GM23338 (cell line): ENCODE measurements at regions not wholly inside any gene's neighbourhood (a gene's known extent, or its start where the extent isn't known, plus 50 kb on each side); places are given as distances from the start of the nearest gene placed in this dataset.

ENCODE experiments used
- ATAC-seq: fragments of 200-7000 bp; cut with Tn5 transposase; 3 replicates; pipeline ENCODE4 v1.9.1; 2020
- DNase-seq: peaks from one replicate; pipeline ENCODE4 v3.0.0-alpha.2; 2015; ENCODE audit warnings: low spot score
- H2AFZ ChIP-seq: fragments of 200-600 bp; sonication (generic); 2 replicates; pipeline ENCODE4 v1.8.0; 2016; ENCODE audit warnings: antibody characterized with exemption, mild to moderate bottlenecking, moderate library complexity
- H3F3A ChIP-seq: fragments of 200-600 bp; sonication (generic); replicated peaks from 2 replicates; pipeline ENCODE4 v1.8.0; 2017; ENCODE audit warnings: antibody characterized with exemption, mixed run types, low read depth
- H3K27ac ChIP-seq: fragments of 200-600 bp; sonication (generic); 2 replicates; pipeline ENCODE4 v1.6.1; 2016; ENCODE audit warnings: low read depth
- H3K27me3 ChIP-seq: fragments of 200-600 bp; sonication (generic); 2 replicates; pipeline ENCODE4 v1.8.0; 2016; ENCODE audit warnings: mild to moderate bottlenecking, mixed run types, moderate library complexity; ENCODE audit not compliant: insufficient read depth
- H3K36me3 ChIP-seq: fragments of 200-600 bp; sonication (generic); 2 replicates; pipeline ENCODE4 v1.8.0; 2016; ENCODE audit warnings: mild to moderate bottlenecking; ENCODE audit not compliant: insufficient read depth
- H3K4me1 ChIP-seq: fragments of 200-600 bp; sonication (generic); 2 replicates; pipeline ENCODE4 v1.8.0; 2016; ENCODE audit warnings: mild to moderate bottlenecking, moderate library complexity; ENCODE audit not compliant: insufficient read depth
- H3K4me2 ChIP-seq: fragments of 200-600 bp; sonication (generic); 2 replicates; pipeline ENCODE4 v1.7.1; 2017; ENCODE audit warnings: mixed run types
- H3K4me3 ChIP-seq: fragments of 200-600 bp; sonication (generic); 2 replicates; pipeline ENCODE4 v1.6.1; 2016; ENCODE audit warnings: mixed run types
- H3K79me2 ChIP-seq: fragments of 200-600 bp; sonication (generic); replicated peaks from 2 replicates; pipeline ENCODE4 v1.8.0; 2017; ENCODE audit warnings: mild to moderate bottlenecking; ENCODE audit not compliant: insufficient read depth
- H3K9me2 ChIP-seq: fragments of 200-600 bp; sonication (generic); 2 replicates; pipeline ENCODE4 v1.8.0; 2017; ENCODE audit not compliant: insufficient read depth
- H4K20me1 ChIP-seq: fragments of 200-600 bp; sonication (generic); replicated peaks from 2 replicates; pipeline ENCODE4 v1.8.0; 2017; ENCODE audit warnings: mild to moderate bottlenecking; ENCODE audit not compliant: insufficient read depth
- H3K27ac Mint-ChIP-seq: 2 replicates; pipeline ENCODE4 v1.8.0; 2020; ENCODE audit warnings: inconsistent platforms, mild to moderate bottlenecking, moderate library complexity, mixed read lengths
- H3K27me3 Mint-ChIP-seq: 3 replicates; pipeline ENCODE4 v1.8.0; 2022; ENCODE audit warnings: low read depth, mild to moderate bottlenecking, moderate library complexity, mixed read lengths, inconsistent platforms; ENCODE audit not compliant: insufficient read depth, poor library complexity
- H3K36me3 Mint-ChIP-seq: 3 replicates; pipeline ENCODE4 v1.8.0; 2021; ENCODE audit warnings: low read depth, mild to moderate bottlenecking, inconsistent platforms, moderate library complexity, mixed read lengths
- H3K4me1 Mint-ChIP-seq: 3 replicates; pipeline ENCODE4 v1.8.0; 2020; ENCODE audit warnings: mild to moderate bottlenecking, inconsistent platforms, mixed read lengths
- H3K4me3 Mint-ChIP-seq: 3 replicates; pipeline ENCODE4 v1.8.0; 2021; ENCODE audit warnings: moderate library complexity, mild to moderate bottlenecking, inconsistent platforms, mixed read lengths
- H3K9me3 Mint-ChIP-seq: 3 replicates; pipeline ENCODE4 v1.8.0; 2020; ENCODE audit warnings: moderate library complexity, mild to moderate bottlenecking, inconsistent platforms, mixed read lengths
- CREB1 ChIP-seq: fragments of 250-450 bp; sonication (Bioruptor Pico); IDR thresholded peaks from 2 replicates; pipeline ENCODE4 v1.5.0; 2020; ENCODE audit warnings: low read depth, mild to moderate bottlenecking, moderate library complexity
- CTCF ChIP-seq, 2 experiments: fragments of 200-600 bp in 1 of 2; sonication (generic) in 1 of 2; conservative IDR thresholded peaks; 2 replicates each; pipeline versions ENCODE4 v1.5.1 to v1.6.1; 2016 to 2017; ENCODE audit warnings: antibody characterized with exemption in 2 of 2, low read depth in 2 of 2, mild to moderate bottlenecking in 2 of 2, moderate library complexity in 1 of 2
- ETS1 ChIP-seq: IDR thresholded peaks from 2 replicates; pipeline ENCODE4 v1.6.1; 2016; ENCODE audit warnings: antibody characterized with exemption
- EZH2 ChIP-seq: fragments of 200-600 bp; sonication (generic); IDR thresholded peaks from one replicate; pipeline ENCODE4 v1.8.0; 2017; ENCODE audit warnings: antibody characterized with exemption, mild to moderate bottlenecking, low read depth; ENCODE audit not compliant: unreplicated experiment
- EZH2phosphoT487 ChIP-seq: fragments of 200-600 bp; sonication (generic); IDR thresholded peaks from one replicate; pipeline ENCODE4 v1.8.1; 2018; ENCODE audit warnings: antibody characterized with exemption; ENCODE audit not compliant: unreplicated experiment
- JUNB ChIP-seq: IDR thresholded peaks from one replicate; pipeline ENCODE4 v1.6.1; 2016; ENCODE audit warnings: antibody characterized with exemption; ENCODE audit not compliant: unreplicated experiment
- NANOG ChIP-seq: IDR thresholded peaks from 2 replicates; pipeline ENCODE4 v1.6.1; 2016; ENCODE audit warnings: antibody characterized with exemption, borderline replicate concordance
- POLR2AphosphoS5 ChIP-seq: IDR thresholded peaks from 2 replicates; pipeline ENCODE4 v1.6.1; 2016; ENCODE audit warnings: antibody characterized with exemption, low read depth
- REST ChIP-seq: IDR thresholded peaks from one replicate; pipeline ENCODE4 v1.6.1; 2018; ENCODE audit warnings: antibody characterized with exemption; ENCODE audit not compliant: unreplicated experiment
- STAT1 ChIP-seq: IDR thresholded peaks from one replicate; pipeline ENCODE4 v1.6.1; 2016; ENCODE audit warnings: antibody characterized with exemption; ENCODE audit not compliant: unreplicated experiment
- ZNF114 ChIP-seq: fragments of 250-450 bp; sonication (Bioruptor Pico); IDR thresholded peaks from 2 replicates; pipeline ENCODE4 v1.5.0; 2020; ENCODE audit warnings: mild to moderate bottlenecking, moderate library complexity
- ZNF331 ChIP-seq: fragments of 250-450 bp; sonication (Bioruptor Pico); IDR thresholded peaks from 2 replicates; pipeline ENCODE4 v1.5.0; 2020; ENCODE audit warnings: low read depth, mild to moderate bottlenecking, moderate library complexity
- ZNF462 ChIP-seq: fragments of 250-450 bp; sonication (Bioruptor Pico); IDR thresholded peaks from 2 replicates; pipeline ENCODE4 v1.5.0; 2020; ENCODE audit warnings: mild to moderate bottlenecking, moderate library complexity

- Mint-ChIP-seq H3K27ac (no peak overlapping the region), H3K36me3 (no peaks in the 10 kb centered on the region), H3K4me1 (peaks cover 2% of the 10 kb centered on the region; the same call in 1 of the 3 replicates), H3K4me3 (no peak overlapping the region), H3K27me3 (no peaks in the 10 kb centered on the region), H3K9me3 (no peaks in the 10 kb centered on the region)
- DNase-seq (no peak), ATAC-seq (no peak)
- H3K27ac ChIP-seq: no peak overlapping the region
- H3K4me2 ChIP-seq: no peak overlapping the region
- no peaks in the 10 kb centered on the region for H3K4me1 ChIP-seq
- H3K4me3 ChIP-seq: no peak overlapping the region
- H3F3A ChIP-seq: no peaks in the 10 kb centered on the region
- H3K27me3 ChIP-seq: no peaks in the 10 kb centered on the region
- no peaks in the 10 kb centered on the region for H3K36me3 ChIP-seq
- H3K9me2 ChIP-seq: 0 out of 2 replicates have a peak, but pooled peaks cover 8% of the 10 kb centered on the region
- H2AFZ ChIP-seq: no peak overlapping the region
- H4K20me1 ChIP-seq: no peaks in the 10 kb centered on the region
- H3K79me2 ChIP-seq: no peaks in the 10 kb centered on the region
- TF ChIP-seq ZNF462 (CRISPR knock-in tag) (no peak), STAT1 (no peak), POLR2AphosphoS5 (no peak), ZNF114 (CRISPR knock-in tag) (no peak), JUNB (no peak), CTCF (conservative IDR thresholded peaks at IDR 0.05; ENCODE audit: low read depth in 2 of 2) (no peak), NANOG (no peak), ZNF331 (CRISPR knock-in tag) (no peak), EZH2 (no peak), CREB1 (no peak), EZH2phosphoT487 (no peak), ETS1 (no peak), REST (no peak)
Measured at GRCh38 chr11:110896358-110896757, 184.1 kb upstream of the ARHGAP20 start.
